ENCODE measurements at regions not wholly inside any gene's neighbourhood (a gene's known extent, or its start where the extent isn't known, plus 50 kb on each side); places are given as distances from the start of the nearest gene placed in this dataset.

DNA sequence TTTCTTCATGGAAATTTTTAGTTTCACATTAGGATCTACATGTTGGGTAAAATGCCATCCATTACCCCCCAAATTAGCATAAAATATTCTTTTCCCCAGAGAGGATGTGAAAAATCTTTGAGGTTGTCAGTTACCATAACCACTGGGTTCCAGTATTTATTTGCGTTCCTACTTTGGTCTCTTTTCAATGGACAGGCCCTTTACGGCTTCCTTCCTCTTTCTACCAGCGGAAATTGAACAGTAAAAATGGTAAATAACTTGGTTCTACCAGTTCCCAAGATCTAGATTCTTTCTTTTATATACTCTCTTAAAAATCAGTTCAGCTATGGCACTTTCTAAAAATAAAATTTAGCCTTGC is 169.2 kb upstream of the APCDD1 start:
- TF ChIP-seq FOXM1 (IDR thresholded peaks at IDR 0.05; ENCODE audit: borderline replicate concordance, low read depth) (no peak), USF1 (IDR thresholded peaks at IDR 0.05) (no peak), CREB1 (IDR thresholded peaks at IDR 0.05; ENCODE audit: low read depth) (no peak), YY1 (IDR thresholded peaks at IDR 0.05; ENCODE audit: low read depth) (no peak), CEBPB (IDR thresholded peaks at IDR 0.05) (no peak), TAF1 (IDR thresholded peaks at IDR 0.05; ENCODE audit: low read depth) (no peak), EP300 (IDR thresholded peaks at IDR 0.05; ENCODE audit: borderline replicate concordance) (no peak), ZBTB7A (IDR thresholded peaks at IDR 0.05; ENCODE audit: low read depth) (no peak), TCF12 (IDR thresholded peaks at IDR 0.05; ENCODE audit: low read depth) (no peak), TEAD4 (IDR thresholded peaks at IDR 0.05) (no peak), EGR1 (IDR thresholded peaks at IDR 0.05) (no peak)
- TF ChIP-seq, protein P1, sequence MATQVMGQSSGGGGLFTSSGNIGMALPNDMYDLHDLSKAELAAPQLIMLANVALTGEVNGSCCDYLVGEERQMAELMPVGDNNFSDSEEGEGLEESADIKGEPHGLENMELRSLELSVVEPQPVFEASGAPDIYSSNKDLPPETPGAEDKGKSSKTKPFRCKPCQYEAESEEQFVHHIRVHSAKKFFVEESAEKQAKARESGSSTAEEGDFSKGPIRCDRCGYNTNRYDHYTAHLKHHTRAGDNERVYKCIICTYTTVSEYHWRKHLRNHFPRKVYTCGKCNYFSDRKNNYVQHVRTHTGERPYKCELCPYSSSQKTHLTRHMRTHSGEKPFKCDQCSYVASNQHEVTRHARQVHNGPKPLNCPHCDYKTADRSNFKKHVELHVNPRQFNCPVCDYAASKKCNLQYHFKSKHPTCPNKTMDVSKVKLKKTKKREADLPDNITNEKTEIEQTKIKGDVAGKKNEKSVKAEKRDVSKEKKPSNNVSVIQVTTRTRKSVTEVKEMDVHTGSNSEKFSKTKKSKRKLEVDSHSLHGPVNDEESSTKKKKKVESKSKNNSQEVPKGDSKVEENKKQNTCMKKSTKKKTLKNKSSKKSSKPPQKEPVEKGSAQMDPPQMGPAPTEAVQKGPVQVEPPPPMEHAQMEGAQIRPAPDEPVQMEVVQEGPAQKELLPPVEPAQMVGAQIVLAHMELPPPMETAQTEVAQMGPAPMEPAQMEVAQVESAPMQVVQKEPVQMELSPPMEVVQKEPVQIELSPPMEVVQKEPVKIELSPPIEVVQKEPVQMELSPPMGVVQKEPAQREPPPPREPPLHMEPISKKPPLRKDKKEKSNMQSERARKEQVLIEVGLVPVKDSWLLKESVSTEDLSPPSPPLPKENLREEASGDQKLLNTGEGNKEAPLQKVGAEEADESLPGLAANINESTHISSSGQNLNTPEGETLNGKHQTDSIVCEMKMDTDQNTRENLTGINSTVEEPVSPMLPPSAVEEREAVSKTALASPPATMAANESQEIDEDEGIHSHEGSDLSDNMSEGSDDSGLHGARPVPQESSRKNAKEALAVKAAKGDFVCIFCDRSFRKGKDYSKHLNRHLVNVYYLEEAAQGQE (IDR thresholded peaks at IDR 0.05; ENCODE audit: low read depth) = no peak
- TF ChIP-seq, protein P2, sequence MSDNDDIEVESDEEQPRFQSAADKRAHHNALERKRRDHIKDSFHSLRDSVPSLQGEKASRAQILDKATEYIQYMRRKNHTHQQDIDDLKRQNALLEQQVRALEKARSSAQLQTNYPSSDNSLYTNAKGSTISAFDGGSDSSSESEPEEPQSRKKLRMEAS (IDR thresholded peaks at IDR 0.05) = no peak

GRCh38 chr18:10286580-10287150 is 167.8 kb upstream of the APCDD1 start:
- no peak for TF ChIP-seq NFIC (IDR thresholded peaks at IDR 0.05)
- no peak for TF ChIP-seq TCF12 (IDR thresholded peaks at IDR 0.05; ENCODE audit: low read depth)
- TF ChIP-seq FOXM1 (IDR thresholded peaks at IDR 0.05; ENCODE audit: borderline replicate concordance, low read depth) = no peak
- TF ChIP-seq CEBPB (IDR thresholded peaks at IDR 0.05) = no peak
- TF ChIP-seq, protein P1 (IDR thresholded peaks at IDR 0.05; ENCODE audit: low read depth) = no peak

GRCh38 chr18:10289251-10289650 is 165.2 kb upstream of the APCDD1 start:
- TF ChIP-seq, protein P1 (IDR thresholded peaks at IDR 0.05; ENCODE audit: low read depth) = no peak
- no peak for TF ChIP-seq CREB1 (IDR thresholded peaks at IDR 0.05; ENCODE audit: low read depth)
- no peak for TF ChIP-seq FOXM1 (IDR thresholded peaks at IDR 0.05; ENCODE audit: borderline replicate concordance, low read depth)
- no peak for TF ChIP-seq TCF12 (IDR thresholded peaks at IDR 0.05; ENCODE audit: low read depth)
- TF ChIP-seq EP300 (IDR thresholded peaks at IDR 0.05; ENCODE audit: borderline replicate concordance) = no peak
- TF ChIP-seq RAD21 (IDR thresholded peaks at IDR 0.05; ENCODE audit: low read depth) = no peak
- no peak for TF ChIP-seq TAF1 (IDR thresholded peaks at IDR 0.05; ENCODE audit: low read depth)
- TF ChIP-seq CEBPB (IDR thresholded peaks at IDR 0.05) = no peak
- no peak for TF ChIP-seq TEAD4 (IDR thresholded peaks at IDR 0.05)
- TF ChIP-seq EGR1 (IDR thresholded peaks at IDR 0.05) = no peak
- TF ChIP-seq, protein P2 (IDR thresholded peaks at IDR 0.05) = no peak
- no peak for TF ChIP-seq YY1 (IDR thresholded peaks at IDR 0.05; ENCODE audit: low read depth)
- TF ChIP-seq ZBTB7A (IDR thresholded peaks at IDR 0.05; ENCODE audit: low read depth) = no peak
- TF ChIP-seq USF1 (IDR thresholded peaks at IDR 0.05) = no peak
- TF ChIP-seq NFIC (IDR thresholded peaks at IDR 0.05) = no peak

DNA sequence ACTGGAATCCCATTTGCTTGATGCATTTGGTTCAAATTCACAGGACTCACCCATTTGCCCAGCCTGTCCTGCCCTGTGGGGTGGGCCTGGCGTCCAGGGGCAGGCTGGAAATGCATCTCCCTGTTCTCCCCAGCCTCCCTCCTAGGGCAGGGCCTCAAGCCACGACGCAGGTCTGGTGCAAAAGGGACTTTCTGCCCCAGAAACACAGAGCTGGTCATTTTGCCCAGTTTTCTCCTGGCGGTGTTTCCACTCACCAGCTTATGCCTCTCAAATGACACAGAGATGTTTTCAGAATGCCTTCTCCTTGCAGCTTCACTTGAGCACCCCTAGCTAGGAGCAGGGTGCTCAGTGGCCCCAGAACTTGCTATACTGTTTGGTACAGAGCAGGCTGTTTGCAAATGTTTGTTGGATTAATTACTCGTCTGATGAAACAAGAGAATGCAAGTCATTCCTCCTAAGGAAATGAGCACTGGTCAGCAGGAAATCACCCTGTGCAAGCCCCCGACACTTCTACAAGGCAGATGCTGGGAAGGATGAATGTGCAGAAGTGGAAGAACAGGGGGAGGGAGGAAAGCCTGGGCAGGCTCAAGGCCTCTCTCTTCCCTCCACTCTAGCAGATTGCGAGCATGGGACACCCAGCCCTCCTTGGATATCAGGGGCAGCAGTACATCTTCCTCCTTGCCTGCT is 164.3 kb upstream of the APCDD1 start:
- TF ChIP-seq, protein P2 (IDR thresholded peaks at IDR 0.05) = no peak
- TF ChIP-seq USF1 (IDR thresholded peaks at IDR 0.05) (no peak), TAF1 (IDR thresholded peaks at IDR 0.05; ENCODE audit: low read depth) (no peak), ZBTB7A (IDR thresholded peaks at IDR 0.05; ENCODE audit: low read depth) (no peak), CEBPB (IDR thresholded peaks at IDR 0.05) (no peak), TCF12 (IDR thresholded peaks at IDR 0.05; ENCODE audit: low read depth) (no peak), CREB1 (IDR thresholded peaks at IDR 0.05; ENCODE audit: low read depth) (no peak)
- TF ChIP-seq, protein P1 (IDR thresholded peaks at IDR 0.05; ENCODE audit: low read depth) = no peak

Measured in Ishikawa (cell line).